Pancreas (tissue), 10 donors: ENCODE measurements at regions not wholly inside any gene's neighbourhood (a gene's known extent, or its start where the extent isn't known, plus 50 kb on each side); places are given as distances from the start of the nearest gene placed in this dataset.

Experiments used
- ATAC-seq, 4 donors: fragments of 200-7000 bp; cut with Tn5 transposase; one replicate each; pipeline versions ENCODE4 v1.8.0 to v1.9.1; 2020; ENCODE audit warnings: mild to moderate bottlenecking in 4 of 4, moderate library complexity in 4 of 4
- DNase-seq, 6 donors: peaks; one replicate each; pipeline ENCODE4 v3.0.0-alpha.2; 2020
- FAIRE-seq: peaks from 2 replicates; lab custom pipeline; 2012; peaks lifted over from hg19 to GRCh38; lab: Jason Lieb, UNC
- H3K27ac ChIP-seq, 4 donors: fragments of 200-600 bp; sonication (generic); 1 replicate in 3 of 4; 2 replicates in 1 of 4; pipeline versions ENCODE4 v1.5.0 to v1.8.0; 2020
- H3K27me3 ChIP-seq, 4 donors: fragments of 200-600 bp; one replicate each; pipeline ENCODE4 v1.8.0; 2021
- H3K36me3 ChIP-seq, 3 donors: fragments of 200-600 bp; sonication (generic) in 1 of 3; one replicate each; pipeline versions ENCODE4 v1.5.0 to v1.8.0; 2020 to 2021
- H3K4me1 ChIP-seq, 3 donors: fragments of 200-600 bp; one replicate each; pipeline ENCODE4 v1.8.0; 2021
- H3K4me3 ChIP-seq, 4 donors: fragments of 200-600 bp; sonication (generic) in 2 of 4; one replicate each; pipeline versions ENCODE4 v1.5.0 to v1.8.0; 2020 to 2021
- H3K9me3 ChIP-seq, 4 donors: fragments of 200-600 bp; one replicate each; pipeline ENCODE4 v1.8.0; 2021
- WGBS, 2 donors: extraction: QIAGEN DNeasy Blood & Tissue Kit; methylation state at CpG; one replicate each; pipeline ENCODE4 v1.1.7; 2013; 5-methylcytosine and 5-hydroxymethylcytosine counted together
- intact Hi-C, 3 donors: fragments of 100-400 bp; cut with DNase I; formaldehyde crosslinking; loops; one replicate each; pipeline versions ENCODE4 v1.11.1 to v1.14.2; 2022
- TF ChIP-seq, protein P1 (sequence below), 4 donors: fragments of 200-600 bp; sonication (generic) in 3 of 4; IDR thresholded peaks; one replicate each; pipeline versions ENCODE4 v1.5.0 to v1.8.0; 2021; ENCODE audit warnings: antibody characterized with exemption in 4 of 4
- donor health status: healthy with polysubstance abuse.
- donor health status: DM: no; HTN: no; CAD: no; lungs with moderate emphysema.
- donor health status: DM: no; HTN: no; CAD: no.
- donor health status: control.
- donor health status: control.
- donor health status: Bipolar disorder and iron deficiency.
- donor health status: DM: yes; HTN: yes; CAD: no.
- donor health status: DM: no; HTN: no; CAD: no.
- donor health status: DM: no; HTN: no; CAD: no.
- donor health status: DM: yes; HTN: yes; CAD: no.

GRCh38 chr7:114765331-114766040 is 156.4 kb upstream of the MDFIC start:
- WGBS, 2 donors, result 53 to 54% methylated on average over 2 of the region's 2 CpGs
- intact Hi-C loops, result no loop called here

DNA sequence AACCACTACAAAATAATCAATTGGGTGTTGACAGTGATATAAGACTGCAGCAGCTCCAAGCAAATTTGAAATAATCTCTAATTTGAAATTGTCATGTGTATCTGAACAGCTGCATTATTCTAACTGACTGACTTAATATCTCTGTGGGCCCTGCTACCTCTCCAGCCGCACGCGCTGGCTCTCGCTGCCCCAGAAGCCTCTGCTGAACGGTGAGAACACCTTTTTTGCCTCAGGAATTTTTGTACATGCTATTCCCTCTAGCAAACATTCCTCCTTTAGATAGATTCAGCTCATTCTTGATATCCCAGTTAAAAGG is 155.9 kb upstream of the MDFIC start:
- FAIRE-seq, result no peak
- DNase-seq, result no peak
- intact Hi-C loops, result no loop called here

More at GRCh38 chr7:114765331-114766040, 156.4 kb upstream of the MDFIC start:
- no peak overlapping the region for H3K4me3 ChIP-seq
- no peak overlapping the region for H3K27ac ChIP-seq
- H3K9me3 ChIP-seq, result no peaks in the 10 kb centered on the region
- H3K36me3 ChIP-seq, result no peaks in the 10 kb centered on the region
- no peaks in the 10 kb centered on the region for H3K4me1 ChIP-seq
- H3K27me3 ChIP-seq, result no peaks in the 10 kb centered on the region
- TF ChIP-seq, protein P1, sequence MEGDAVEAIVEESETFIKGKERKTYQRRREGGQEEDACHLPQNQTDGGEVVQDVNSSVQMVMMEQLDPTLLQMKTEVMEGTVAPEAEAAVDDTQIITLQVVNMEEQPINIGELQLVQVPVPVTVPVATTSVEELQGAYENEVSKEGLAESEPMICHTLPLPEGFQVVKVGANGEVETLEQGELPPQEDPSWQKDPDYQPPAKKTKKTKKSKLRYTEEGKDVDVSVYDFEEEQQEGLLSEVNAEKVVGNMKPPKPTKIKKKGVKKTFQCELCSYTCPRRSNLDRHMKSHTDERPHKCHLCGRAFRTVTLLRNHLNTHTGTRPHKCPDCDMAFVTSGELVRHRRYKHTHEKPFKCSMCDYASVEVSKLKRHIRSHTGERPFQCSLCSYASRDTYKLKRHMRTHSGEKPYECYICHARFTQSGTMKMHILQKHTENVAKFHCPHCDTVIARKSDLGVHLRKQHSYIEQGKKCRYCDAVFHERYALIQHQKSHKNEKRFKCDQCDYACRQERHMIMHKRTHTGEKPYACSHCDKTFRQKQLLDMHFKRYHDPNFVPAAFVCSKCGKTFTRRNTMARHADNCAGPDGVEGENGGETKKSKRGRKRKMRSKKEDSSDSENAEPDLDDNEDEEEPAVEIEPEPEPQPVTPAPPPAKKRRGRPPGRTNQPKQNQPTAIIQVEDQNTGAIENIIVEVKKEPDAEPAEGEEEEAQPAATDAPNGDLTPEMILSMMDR (IDR thresholded peaks at IDR 0.05), result no peak
- ATAC-seq (no peak), FAIRE-seq (no peak), DNase-seq (no peak)

GRCh38 chr7:114777288-114777687 is 144.6 kb upstream of the MDFIC start:
- Histone ChIP-seq H3K4me1 (no peaks in the 10 kb centered on the region), H3K4me3 (no peak overlapping the region), H3K27ac (no peak overlapping the region), H3K9me3 (no peaks in the 10 kb centered on the region), H3K36me3 (no peaks in the 10 kb centered on the region), H3K27me3 (no peaks in the 10 kb centered on the region)
- WGBS, 2 donors, result 32 to 47% methylated on average over 1 of the region's 1 CpG
- no peak for FAIRE-seq
- intact Hi-C loops, result no loop called here
- no peak for DNase-seq
- TF ChIP-seq, protein P1 (IDR thresholded peaks at IDR 0.05), result no peak
- no peak for ATAC-seq

More for the DNA sequence above, 155.9 kb upstream of the MDFIC start:
- Histone ChIP-seq H3K4me3 (no peak overlapping the region), H3K4me1 (no peaks in the 10 kb centered on the region), H3K27me3 (no peaks in the 10 kb centered on the region), H3K9me3 (no peaks in the 10 kb centered on the region), H3K27ac (no peak overlapping the region), H3K36me3 (no peaks in the 10 kb centered on the region)
- TF ChIP-seq, protein P1 (IDR thresholded peaks at IDR 0.05), result no peak
- 91 to 94% methylated on average over 5 of the region's 5 CpGs for WGBS, 2 donors
- no peak for ATAC-seq

DNA sequence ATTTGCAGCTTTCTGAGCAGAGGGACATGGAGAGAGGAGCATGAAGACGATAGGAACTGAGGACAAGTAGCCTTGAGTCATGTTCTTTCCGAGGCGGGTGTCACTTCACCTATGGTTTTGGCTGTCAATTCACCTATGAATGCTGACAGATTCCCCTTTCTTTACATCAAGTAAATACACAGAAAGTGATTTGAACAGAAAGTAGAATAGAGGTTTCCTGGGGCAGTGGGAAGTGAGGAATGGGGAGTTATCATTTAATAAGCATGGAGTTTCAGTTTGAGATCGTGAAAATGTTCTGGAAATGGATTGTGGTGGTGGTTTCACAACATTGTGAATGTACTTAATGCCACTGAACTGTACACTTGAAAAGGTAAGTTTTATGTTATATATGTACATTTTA is 138.4 kb upstream of the MDFIC start:
- Histone ChIP-seq H3K27ac (no peak overlapping the region), H3K4me3 (no peak overlapping the region), H3K36me3 (no peaks in the 10 kb centered on the region), H3K9me3 (no peaks in the 10 kb centered on the region), H3K27me3 (no peaks in the 10 kb centered on the region), H3K4me1 (no peaks in the 10 kb centered on the region)
- 75 to 84% methylated on average over 4 of the region's 4 CpGs for WGBS, 2 donors
- FAIRE-seq (no peak), DNase-seq (no peak), ATAC-seq (no peak)
- TF ChIP-seq, protein P1 (IDR thresholded peaks at IDR 0.05), result no peak
- intact Hi-C loops, result no loop called here

DNA sequence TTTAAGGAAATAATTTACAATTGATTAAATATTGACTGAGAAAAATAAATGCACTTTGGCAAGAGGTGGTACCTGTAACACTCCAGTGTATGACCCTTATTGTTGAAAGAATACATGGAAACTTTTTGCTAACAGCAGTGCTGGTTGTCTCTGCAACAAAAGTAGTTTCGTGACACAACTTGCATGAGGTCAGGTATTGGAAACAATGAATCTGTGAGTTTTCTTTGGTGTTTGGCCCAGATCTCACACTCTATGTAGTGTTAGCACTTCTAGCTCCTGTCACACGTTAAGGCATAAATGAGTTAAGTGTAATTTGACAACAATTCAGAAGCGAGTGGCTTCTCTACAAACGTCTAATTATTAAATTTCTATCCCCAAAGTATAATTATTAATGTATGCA is 137.7 kb upstream of the MDFIC start:
- 55 to 63% methylated on average over 4 of the region's 4 CpGs for WGBS, 2 donors
- Histone ChIP-seq H3K27me3 (no peaks in the 10 kb centered on the region), H3K9me3 (no peaks in the 10 kb centered on the region), H3K4me3 (no peak overlapping the region), H3K4me1 (no peaks in the 10 kb centered on the region), H3K27ac (no peak overlapping the region), H3K36me3 (no peaks in the 10 kb centered on the region)
- intact Hi-C loops, result no loop called here
- TF ChIP-seq, protein P1 (IDR thresholded peaks at IDR 0.05), result no peak
- no peak for ATAC-seq
- FAIRE-seq, result no peak
- DNase-seq, result no peak
